ENCODE measurements at regions not wholly inside any gene's neighbourhood (a gene's known extent, or its start where the extent isn't known, plus 50 kb on each side); places are given as distances from the start of the nearest gene placed in this dataset.

- POLR2A ChIA-PET, result no interaction called here
- peaks cover 4% of the 10 kb centered on the region for H3K27me3 Mint-ChIP-seq (ENCODE audit: insufficient read depth, unreplicated experiment)
Observed at GRCh38 chr2:129777146-129777545, 202.3 kb upstream of the RAB6C start.

GRCh38 chr2:129777762-129778583 is 201.5 kb upstream of the RAB6C start:
- Mint-ChIP-seq H3K9me3 (ENCODE audit: unreplicated experiment) (no peaks in the 10 kb centered on the region), H3K27ac (ENCODE audit: unreplicated experiment) (no peak overlapping the region), H3K4me3 (ENCODE audit: unreplicated experiment) (no peak overlapping the region), H3K4me1 (ENCODE audit: low read depth, unreplicated experiment) (no peaks in the 10 kb centered on the region), H3K27me3 (ENCODE audit: insufficient read depth, unreplicated experiment) (peaks cover 8% of the 10 kb centered on the region), H3K36me3 (ENCODE audit: insufficient read depth, unreplicated experiment) (no peaks in the 10 kb centered on the region)
- ChIA-PET POLR2A (no interaction called here), CTCF (no interaction called here)
- no peaks in the 10 kb centered on the region for H3K36me3 ChIP-seq (ENCODE audit: control insufficient read depth, insufficient read depth, low read length)
- BruUV-seq (replicated peaks), result no TSS peak
- intact Hi-C loops (cut with micrococcal nuclease; ENCODE audit: unreplicated experiment), result no loop called here
- no peak for DNase-seq
- TF ChIP-seq CTCF (IDR thresholded peaks at IDR 0.05; ENCODE audit: insufficient read depth in 1 of 2, low read depth in 1 of 2, low read length in 1 of 2, severe bottlenecking in 1 of 2, unreplicated experiment in 1 of 2), result no peak
- H3K9me3 ChIP-seq, result no peaks in the 10 kb centered on the region
- H3K4me1 ChIP-seq, result no peaks in the 10 kb centered on the region
- H3K27me3 ChIP-seq (replicated peaks; ENCODE audit: control insufficient read depth, insufficient read depth, low read length), result no peaks in the 10 kb centered on the region
- no peak overlapping the region for H3K4me3 ChIP-seq (ENCODE audit: low read depth, low read length)

More at GRCh38 chr2:129777146-129777545, 202.3 kb upstream of the RAB6C start:
- Mint-ChIP-seq H3K9me3 (ENCODE audit: unreplicated experiment) (no peaks in the 10 kb centered on the region), H3K36me3 (ENCODE audit: insufficient read depth, unreplicated experiment) (no peaks in the 10 kb centered on the region), H3K27ac (ENCODE audit: unreplicated experiment) (no peak overlapping the region), H3K4me1 (ENCODE audit: low read depth, unreplicated experiment) (no peaks in the 10 kb centered on the region), H3K4me3 (ENCODE audit: unreplicated experiment) (no peak overlapping the region)
- BruUV-seq (replicated peaks), result no TSS peak
- intact Hi-C loops (cut with micrococcal nuclease; ENCODE audit: unreplicated experiment), result no loop called here
- CTCF ChIA-PET, result interaction anchor here (0.6 kb wide), 1 partner anchor 1585 kb away, joined by 4 read pairs; no protein-coding TSS in a partner anchor
- no peaks in the 10 kb centered on the region for H3K27me3 ChIP-seq (replicated peaks; ENCODE audit: control insufficient read depth, insufficient read depth, low read length)
- H3K4me3 ChIP-seq (ENCODE audit: low read depth, low read length), result no peak overlapping the region
- H3K9me3 ChIP-seq, result no peaks in the 10 kb centered on the region
- no peaks in the 10 kb centered on the region for H3K4me1 ChIP-seq
- no peak for TF ChIP-seq CTCF (IDR thresholded peaks at IDR 0.05; ENCODE audit: insufficient read depth in 1 of 2, low read depth in 1 of 2, low read length in 1 of 2, severe bottlenecking in 1 of 2, unreplicated experiment in 1 of 2)
- DNase-seq, result no peak
- no peaks in the 10 kb centered on the region for H3K36me3 ChIP-seq (ENCODE audit: control insufficient read depth, insufficient read depth, low read length)

- intact Hi-C loops (cut with micrococcal nuclease; ENCODE audit: unreplicated experiment), result no loop called here
- CTCF ChIA-PET, result no interaction called here
Observed at GRCh38 chr2:129778584-129778877, 200.9 kb upstream of the RAB6C start.

More at GRCh38 chr2:129778584-129778877, 200.9 kb upstream of the RAB6C start:
- H3K9me3 Mint-ChIP-seq (ENCODE audit: unreplicated experiment), result no peaks in the 10 kb centered on the region
- Histone ChIP-seq H3K9me3 (no peaks in the 10 kb centered on the region), H3K27me3 (replicated peaks; ENCODE audit: control insufficient read depth, insufficient read depth, low read length) (no peaks in the 10 kb centered on the region), H3K4me3 (ENCODE audit: low read depth, low read length) (no peak overlapping the region), H3K4me1 (no peaks in the 10 kb centered on the region), H3K36me3 (ENCODE audit: control insufficient read depth, insufficient read depth, low read length) (no peaks in the 10 kb centered on the region)
- H3K27ac Mint-ChIP-seq (ENCODE audit: unreplicated experiment), result no peak overlapping the region
- peaks cover 8% of the 10 kb centered on the region for H3K27me3 Mint-ChIP-seq (ENCODE audit: insufficient read depth, unreplicated experiment)
- POLR2A ChIA-PET, result no interaction called here
- H3K36me3 Mint-ChIP-seq (ENCODE audit: insufficient read depth, unreplicated experiment), result no peaks in the 10 kb centered on the region
- no TSS peak for BruUV-seq (replicated peaks)
- H3K4me1 Mint-ChIP-seq (ENCODE audit: low read depth, unreplicated experiment), result no peaks in the 10 kb centered on the region
- TF ChIP-seq CTCF (IDR thresholded peaks at IDR 0.05; ENCODE audit: insufficient read depth in 1 of 2, low read depth in 1 of 2, low read length in 1 of 2, severe bottlenecking in 1 of 2, unreplicated experiment in 1 of 2), result no peak
- H3K4me3 Mint-ChIP-seq (ENCODE audit: unreplicated experiment), result no peak overlapping the region
- no peak for DNase-seq

All from Caco-2 (cell line).